ENCODE measurements at regions not wholly inside any gene's neighbourhood (a gene's known extent, or its start where the extent isn't known, plus 50 kb on each side); places are given as distances from the start of the nearest gene placed in this dataset.
"Not testable (repeated sequence)": the region's sequence is repeated elsewhere in the genome, so short reads cannot be mapped to it uniquely, and the experiment has no call there.

DNA sequence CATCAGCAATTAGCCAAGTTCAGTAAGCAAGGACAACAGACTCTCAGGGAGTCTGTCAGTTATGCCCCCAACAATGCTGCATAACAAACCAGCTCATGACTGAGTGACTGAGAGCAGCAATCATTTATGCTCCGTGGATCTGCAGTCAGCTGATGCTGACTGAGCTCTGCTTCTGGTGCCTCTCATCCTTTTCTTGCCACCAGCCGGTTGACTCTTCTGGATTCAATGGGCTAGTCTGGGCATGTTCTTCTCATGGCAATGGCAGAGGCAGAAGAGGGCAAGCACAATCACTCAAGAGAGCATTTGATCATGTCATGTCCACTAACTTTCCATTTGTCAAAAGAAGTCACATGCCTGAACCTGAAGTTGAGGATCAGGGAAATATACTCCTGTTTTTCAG, 157.0 kb upstream of the NTRK2 start:
- DNase-seq = no peak

DNA sequence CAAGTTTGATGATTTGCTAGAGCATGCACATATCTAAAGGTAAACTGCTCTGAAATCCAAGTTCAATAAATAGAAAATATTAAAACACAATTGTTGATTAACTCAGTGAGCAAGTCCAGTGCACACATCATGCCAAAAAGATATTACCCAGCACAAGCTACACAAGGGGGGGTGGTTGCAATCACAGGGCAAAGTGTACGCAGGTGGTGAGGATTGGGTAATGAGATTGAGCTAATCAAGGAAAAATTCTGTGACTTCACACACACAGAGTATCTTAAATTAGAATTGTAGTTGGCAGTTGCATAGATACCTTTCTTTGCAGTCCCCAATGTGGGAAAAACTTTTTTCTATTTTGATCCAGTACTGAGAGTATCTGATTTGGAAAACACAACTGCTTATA, 156.1 kb upstream of the NTRK2 start:
- DNase-seq = no peak

DNA sequence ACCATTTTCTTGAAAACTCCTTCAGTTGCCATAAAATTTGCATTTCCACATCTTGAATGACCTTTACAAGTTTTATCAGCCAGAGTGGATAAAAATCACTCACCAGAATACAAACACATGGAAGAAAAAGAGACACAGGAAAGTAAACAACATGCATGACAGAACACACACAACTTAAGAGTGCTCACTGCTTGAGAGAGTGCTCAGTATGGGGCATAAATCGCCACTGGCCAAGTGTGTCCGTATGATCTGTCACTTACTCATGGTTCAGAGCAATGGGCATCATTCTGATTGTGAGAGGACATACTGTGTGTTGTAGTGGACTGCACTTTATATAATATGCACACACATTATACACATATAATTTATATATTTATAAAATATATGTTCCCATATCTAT, 155.6 kb upstream of the NTRK2 start:
- DNase-seq = no peak

DNA sequence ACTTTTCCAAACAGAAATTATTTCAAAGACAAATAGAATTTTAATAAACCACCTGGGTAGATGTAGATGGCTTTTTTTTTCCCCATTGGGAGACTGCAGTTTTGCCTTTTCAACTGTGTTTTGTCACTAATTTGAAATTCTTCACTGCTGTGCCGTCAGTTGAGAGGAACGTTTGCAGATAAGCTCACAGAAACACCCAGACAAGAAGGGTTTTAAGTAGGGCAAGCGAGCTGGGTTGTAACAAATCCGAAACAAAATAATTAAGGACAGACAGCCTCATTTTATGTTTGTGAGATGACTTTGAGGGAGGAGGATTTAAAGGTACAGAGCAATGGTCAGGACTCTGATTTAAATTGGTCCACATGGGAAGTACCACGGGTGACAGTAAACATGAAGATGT, 155.1 kb upstream of the NTRK2 start:
- no peak for DNase-seq

DNA sequence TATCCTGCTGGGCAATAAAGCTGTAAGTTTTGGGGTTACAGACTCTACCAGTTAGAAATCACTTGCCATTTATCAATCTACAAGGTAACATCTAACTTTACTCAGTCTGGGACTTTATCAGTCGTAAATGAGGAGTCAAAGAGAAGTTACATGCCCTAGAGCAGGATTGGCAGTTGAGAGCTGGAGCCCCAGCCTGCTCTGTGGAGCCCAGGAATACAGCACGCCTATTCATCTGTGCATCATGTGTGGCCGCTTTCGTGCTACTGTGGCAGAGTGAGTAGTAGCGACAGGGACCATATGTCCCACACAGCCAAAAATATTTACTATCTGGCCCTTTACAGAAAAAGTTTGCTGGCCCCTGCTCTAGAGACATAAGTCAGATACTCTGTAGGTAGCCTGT, 152.5 kb upstream of the NTRK2 start:
- DNase-seq = no peak

DNA sequence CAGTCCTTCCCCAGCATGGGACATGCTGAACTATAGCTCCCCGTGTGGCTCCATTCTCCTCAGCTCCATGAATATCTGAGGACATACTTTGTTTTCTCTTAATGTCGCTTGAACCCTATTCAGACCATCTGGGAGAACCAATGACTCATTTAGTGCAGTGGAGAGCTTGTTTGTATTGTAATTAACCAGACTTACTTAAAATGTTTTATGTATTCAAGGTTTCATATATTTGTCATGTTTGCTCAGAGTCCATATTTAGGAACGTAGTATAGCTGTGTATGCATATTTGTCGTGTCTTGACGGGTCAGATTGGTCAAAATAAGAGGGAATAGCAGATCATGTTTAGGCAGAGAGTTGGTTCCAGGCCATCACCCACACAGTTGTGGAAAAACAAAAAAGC, 150.1 kb upstream of the NTRK2 start:
- DNase-seq = no peak

DNA sequence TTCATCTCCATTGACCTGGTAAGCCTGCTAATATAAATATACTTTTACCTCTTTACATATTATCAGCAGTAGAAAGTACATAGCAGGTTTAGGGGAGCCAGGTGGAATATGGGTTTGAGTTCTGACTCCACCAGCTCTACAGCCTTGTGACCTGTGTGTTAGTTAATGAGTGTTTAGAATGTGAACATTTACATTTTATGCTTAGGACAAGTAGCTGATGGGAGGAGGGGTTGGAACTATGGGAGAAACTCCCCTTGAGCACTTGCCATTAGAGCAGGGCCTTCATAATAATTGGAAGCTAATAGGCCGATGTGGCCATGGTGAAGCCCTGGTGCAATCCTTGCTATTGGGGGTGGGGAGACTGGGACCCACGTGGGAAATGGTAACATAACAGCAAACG, 148.3 kb upstream of the NTRK2 start:
- no peak for DNase-seq

DNA sequence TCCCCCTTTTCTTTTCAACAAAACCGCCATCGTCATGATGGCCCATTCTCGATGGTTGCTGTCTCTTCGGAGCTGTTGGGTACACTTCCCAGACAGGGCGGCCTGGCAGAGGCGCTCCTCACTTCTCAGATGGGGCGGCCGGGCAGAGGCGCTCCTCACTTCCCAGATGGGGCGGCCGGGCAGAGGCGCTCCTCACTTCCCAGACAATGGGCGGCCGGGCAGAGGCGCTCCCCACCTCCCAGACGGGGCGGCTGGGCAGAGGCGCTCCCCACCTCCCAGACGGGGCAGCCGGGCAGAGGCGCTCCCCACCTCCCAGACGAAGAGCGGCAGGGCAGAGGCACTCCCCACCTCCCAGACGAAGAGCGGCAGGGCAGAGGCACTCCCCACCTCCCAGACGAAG, 143.3 kb upstream of the NTRK2 start:
- DNase-seq = not testable (repeated sequence)

DNA sequence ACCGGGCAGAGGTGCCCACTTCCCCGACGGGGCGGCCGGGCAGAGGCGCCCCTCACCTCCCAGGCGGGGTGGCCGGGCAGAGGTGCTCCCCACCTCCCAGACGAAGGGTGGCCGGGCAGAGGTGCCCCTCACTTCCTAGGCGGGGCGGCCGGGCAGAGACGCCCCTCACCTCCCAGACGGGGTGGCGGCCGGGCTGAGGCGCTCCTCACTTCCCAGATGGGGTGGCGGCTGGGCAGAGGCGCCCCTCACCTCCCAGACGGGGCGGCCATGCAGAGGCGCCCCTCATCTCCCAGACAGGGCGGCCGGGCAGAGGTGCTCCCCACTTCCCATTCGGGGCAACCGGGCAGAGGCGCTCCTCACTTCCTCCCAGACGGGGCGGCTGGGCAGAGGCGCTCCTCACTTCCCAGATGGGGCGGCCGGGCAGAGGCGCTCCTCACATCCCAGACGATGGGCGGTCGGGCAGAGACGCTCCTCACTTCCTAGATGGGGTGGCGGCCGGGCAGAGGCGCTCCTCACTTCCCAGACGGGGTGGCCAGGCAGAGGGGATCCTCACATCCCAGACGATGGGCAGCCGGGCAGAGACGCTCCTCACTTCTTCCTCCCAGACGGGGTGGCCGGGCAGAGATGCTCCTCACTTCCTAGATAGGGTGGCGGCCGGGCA, 142.3 kb upstream of the NTRK2 start:
- not testable (repeated sequence) for DNase-seq

DNA sequence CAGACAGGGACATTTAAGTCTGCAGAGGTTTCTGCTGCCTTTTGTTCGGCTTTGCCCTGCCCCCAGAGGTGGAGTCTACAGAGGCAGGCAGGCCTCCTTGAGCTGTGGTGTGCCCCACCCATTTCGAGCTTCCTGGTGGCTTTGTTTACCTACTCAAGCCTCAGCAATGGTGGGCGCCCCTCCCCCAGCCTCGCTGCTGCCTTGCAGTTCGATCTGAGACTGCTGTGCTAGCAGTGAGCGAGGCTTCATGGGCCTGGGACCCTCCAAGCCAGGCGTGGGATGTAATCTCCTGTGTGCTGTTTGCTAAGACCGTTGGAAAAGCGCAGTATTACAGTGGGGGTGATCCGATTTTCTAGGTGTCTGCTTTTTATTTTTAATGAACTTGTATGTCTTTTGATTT, 133.6 kb upstream of the NTRK2 start:
- DNase-seq = not testable (repeated sequence)

DNA sequence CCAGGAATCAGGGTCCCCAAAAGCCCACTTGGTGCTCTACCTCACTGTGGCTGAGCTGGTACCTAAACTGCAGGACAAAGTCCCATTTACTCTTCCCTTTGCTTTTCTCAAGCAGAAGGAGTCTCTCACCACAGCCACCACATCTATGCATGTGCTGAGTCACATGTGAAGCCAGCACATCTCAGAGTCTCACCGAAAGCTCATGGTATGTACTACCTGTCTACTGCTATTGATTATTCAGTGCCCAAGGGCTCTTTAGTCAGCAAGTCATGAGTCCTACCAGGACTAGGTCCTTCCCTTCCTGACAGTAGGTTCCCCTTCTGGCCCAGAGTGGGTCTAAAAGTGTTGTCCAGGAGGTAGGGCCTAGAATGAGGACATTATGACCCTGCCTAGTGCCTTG, 130.7 kb upstream of the NTRK2 start:
- DNase-seq = no peak

DNA sequence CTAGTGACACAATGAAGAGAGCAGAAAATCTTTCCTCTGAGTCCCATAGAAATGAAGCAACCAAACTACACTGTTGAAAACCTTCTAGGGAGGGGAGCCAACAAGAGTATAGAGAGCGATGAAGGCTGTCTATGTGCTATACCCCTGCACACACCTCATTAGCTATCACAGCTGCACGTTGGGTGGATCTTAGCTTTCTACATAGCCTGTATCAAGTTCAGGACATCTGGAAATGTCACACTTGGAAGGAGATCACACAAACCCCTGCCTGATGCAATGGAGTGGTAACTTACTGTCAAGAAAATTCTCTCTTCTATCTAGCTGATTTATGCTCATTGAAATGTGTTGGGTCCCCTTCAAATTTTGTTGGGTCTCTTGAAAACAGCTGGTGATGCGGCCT, 127.0 kb upstream of the NTRK2 start:
- DNase-seq = no peak

DNA sequence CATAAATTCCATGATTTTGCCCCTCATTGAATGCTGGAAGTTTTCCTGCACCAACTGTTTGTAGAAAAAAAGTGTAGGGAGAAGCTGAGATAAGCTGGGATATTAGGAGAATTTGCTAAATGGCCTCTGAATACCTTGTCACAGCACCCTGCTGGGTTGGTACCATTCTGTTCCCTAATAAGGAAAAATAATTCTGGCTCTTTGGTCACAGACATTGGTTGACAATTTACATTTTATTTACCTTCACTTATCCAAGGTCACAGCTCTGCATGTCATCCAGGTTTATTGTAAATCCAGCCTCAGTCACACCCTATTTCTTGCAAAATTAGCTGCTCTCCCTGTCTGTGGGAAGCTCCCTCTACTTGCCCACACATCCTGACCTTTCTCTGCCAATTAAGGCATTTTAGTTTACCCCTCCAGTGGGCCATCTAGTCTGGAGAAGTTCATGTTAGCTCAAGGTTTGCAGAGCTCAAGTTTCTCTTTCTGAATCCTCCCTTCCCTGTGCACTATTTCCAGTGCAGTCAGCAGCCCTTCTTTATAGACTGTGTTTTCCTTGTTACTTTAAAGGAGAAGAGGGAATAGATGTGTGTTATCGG, 115.4 kb upstream of the NTRK2 start:
- DNase-seq = no peak

DNA sequence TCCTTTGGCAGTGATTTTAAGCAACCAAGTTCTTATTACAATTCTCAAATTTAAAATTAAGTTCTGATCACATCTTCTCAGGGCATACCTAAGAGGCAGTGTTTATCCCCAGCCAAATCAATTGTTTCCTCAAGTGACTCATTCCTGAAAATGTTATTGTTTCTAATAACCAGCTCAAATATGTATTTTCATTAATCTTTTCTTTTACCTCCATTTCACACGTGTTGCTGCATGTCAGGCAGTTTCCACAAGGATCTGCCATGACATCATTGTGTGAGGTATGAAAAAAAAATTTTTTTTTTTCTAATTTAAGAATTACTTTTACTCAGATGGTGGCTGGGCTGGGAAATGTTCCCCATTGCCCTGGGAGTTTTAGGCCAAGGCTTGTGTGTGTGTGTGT, 113.0 kb upstream of the NTRK2 start:
- no peak for DNase-seq

DNA sequence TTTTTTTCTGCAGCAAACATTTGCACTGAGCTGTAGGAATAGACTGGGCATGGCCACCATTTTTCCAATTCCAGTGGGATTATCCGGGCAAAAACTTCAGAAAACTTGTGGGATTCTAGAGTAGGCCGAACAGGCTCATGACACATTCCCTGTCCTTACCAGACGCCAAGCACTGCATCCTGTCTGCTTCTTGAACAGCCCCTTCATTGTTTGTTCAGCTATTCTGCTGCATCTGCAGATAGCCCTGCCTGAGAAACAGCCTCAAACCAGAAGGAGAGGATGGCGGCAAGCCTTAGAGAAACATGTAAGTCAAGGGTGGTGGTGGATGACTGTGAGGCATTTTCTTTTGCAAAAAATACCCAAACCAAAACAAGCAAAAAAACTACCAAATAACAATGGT, 111.8 kb upstream of the NTRK2 start:
- DNase-seq = no peak

DNA sequence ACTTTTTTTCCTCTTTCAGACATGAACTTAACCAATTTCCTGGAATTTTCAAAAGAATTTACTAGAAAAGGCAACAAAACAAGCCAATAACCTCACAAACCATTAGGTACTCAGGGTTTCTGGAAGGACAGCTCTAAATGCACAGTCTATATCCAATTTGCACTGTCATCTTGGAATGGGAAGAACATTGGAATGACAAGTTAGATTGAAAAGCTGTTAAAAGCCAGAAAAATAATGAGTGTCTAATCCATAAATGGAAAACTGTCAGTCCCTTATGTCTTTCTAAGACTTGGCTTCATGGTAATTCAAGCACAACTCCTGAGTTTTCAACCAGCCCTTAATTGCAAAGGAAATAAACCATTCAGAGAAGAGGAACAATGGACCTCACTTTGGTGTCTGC, 105.8 kb upstream of the NTRK2 start:
- no peak for DNase-seq

DNA sequence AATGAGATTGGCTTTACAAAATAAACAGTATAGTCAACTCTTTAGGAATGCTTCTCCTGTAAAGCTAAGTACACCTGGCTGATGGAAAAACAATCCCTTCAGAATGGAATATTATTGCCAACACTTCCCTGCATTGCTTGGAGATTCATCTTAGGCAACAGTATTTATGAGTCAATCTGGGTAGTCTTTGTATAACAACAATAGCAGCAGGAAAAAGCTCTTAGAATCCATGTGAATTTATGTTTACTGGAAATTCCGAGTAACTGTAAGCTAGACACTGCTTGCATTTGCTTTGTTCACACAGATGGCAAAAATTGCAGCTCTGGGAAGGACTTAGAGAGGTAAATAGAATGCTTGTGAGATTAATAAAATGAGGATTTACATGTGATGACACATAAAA, 101.7 kb upstream of the NTRK2 start:
- DNase-seq = no peak

DNA sequence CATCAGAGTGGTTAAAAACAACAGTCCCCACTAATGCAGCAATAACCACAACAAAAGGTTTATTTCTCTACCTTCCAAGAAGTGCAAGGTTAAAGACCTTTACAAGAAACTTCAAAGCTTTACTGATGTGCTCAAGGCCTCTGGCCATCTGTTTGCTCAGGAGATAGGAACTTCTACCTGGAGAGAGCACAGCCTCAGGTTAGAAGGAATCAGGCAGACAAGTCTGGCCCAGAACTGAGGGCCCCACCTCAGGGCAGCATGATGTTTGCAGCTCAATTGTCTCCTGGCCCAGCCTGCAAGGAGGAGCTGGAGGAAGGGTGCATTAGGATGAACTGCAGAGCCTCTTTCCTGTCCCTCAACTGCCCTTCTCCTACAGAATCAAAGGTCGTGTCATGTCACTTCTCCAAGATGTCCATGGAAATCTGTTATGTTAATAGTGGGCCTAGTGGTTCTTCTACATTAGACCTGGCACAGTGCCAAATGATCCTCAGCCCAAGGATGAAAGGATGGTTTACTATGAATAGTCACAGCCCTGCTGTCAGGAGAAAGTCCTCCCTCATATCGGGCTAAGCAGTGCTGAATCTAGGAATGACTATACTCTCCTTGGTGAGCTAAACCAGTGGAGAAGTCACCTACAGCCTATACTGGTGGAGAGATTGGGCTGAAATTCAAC, 98.9 kb upstream of the NTRK2 start:
- DNase-seq = no peak

DNA sequence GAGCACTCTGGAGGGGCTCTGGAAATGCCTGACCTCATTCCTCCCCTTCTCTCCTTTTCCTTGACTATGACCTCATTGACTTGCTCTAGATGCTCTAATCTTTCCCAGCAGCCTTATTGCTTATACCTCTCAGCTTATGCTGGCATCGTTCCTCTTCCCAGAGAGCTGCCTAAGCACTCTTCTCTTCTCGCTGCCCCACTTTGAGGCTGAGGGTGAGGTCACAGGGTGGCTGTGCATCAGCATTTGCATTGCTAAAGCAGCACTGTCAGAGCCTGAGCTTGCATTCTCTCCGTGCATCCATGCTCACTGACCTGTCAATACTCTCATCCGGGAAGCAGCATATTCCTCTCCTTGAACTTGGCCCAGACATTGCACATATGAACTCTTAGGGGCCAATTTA, 96.4 kb upstream of the NTRK2 start:
- DNase-seq = no peak

DNA sequence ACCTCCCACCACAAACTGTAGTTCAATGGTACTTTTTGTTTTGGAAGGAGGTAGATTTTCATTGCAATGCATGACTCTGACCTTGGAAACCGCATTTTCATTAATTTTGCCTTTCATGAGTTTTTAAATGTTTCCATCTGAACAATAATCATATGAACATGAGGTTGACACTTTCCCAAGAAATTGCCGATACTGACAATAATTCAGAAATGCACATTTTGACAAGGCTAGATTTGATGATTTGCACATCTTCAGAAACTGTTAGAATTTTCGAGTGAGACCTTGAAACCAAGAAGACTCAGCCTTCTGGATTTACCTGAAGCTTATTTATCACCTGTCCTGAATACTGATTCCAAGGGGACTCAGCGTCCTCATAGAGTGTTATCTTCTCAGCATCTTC, 93.8 kb upstream of the NTRK2 start:
- no peak for DNase-seq

DNA sequence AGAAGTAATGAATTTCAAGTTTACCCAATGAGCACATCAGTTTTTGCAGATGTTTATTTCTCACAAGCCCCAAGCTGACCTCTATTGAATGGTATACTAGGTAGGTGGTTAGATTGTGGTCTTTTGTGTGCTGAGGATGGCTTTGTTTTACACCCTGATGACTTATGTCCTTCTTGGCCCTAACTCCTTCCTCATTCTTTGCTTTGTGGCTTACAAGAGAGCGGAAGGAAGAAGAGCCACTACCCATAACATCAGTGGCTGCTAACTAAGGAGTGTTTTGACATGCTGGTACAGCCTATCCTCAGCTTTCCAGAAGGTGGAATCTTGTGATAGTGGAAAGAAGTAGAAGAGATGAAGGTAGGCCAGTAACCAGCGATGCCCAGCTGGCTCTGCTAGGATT, 85.7 kb upstream of the NTRK2 start:
- DNase-seq = no peak

DNA sequence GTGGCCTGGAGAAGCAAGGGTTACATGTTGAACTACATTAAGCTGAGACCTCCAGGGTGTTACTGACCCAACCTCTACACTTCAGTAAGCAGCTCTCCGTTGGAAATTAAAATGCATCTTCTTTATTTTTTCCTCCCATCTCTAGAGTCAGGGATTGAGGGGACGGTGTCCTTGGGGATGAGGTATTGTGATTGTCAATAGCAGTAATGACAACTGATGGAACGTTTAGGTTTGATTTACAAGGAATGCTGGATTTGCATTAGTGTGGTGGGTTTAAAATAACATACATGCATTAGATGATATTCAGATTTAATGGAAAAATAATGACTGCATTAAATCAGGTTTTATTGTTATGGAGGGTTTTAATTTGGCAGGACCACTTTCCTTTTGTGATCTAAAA, 82.9 kb upstream of the NTRK2 start:
- no peak for DNase-seq

DNA sequence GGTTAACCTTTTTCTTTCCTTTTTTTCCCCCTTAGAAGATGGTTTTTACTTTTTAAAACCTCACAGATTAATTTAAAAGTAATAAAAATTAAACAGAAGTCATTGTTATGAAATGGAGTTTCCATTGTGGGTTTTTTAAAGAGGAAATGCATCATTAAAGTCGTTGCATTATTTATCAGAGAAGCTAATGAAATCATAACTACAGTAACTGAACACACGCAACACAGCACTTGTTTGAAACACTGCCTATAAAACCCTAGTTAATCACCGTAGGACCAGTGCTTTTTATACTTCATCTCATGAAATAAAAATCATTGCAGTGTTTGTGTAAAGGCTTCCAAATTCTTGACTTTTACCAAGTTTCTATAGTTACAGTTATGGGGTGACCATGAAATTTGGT, 82.4 kb upstream of the NTRK2 start:
- no peak for DNase-seq

DNA sequence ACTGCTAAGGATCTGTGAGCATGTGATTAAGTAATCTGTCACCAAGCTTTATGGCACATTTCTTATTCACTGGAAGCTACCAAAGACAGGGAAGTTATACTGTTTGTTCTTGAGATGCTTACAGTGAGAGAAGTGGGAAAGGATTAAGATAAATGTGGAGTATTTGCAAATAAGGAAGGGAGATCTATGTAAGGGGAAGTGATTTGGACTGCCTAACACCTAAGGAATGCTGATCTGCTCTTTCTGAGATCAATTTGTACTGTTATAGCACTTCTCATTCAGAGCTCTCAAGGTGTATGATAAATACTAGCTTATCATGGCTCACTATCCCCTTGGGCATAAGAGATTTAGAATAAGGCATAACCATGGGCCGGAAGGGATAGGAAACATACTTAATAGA, 80.0 kb upstream of the NTRK2 start:
- DNase-seq = no peak

DNA sequence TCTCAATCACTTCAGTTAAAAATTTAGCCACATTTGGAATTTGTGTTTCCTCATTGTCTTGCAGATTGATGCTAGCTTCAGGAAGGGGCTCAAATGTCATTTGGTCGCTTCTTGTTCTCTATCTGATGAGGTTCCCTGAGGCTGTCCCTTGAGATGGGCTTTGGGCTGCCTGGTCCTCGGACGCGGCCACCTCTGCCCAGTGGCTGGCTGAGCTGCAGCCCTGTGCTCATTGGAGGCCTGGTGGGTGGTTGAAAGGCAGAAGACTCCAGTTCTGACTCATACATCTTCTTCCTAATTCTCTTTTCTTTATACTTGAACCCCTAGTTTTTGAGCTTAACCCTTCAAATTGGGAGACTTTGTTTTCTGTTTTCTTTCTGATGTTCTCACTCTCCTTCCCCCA, 78.8 kb upstream of the NTRK2 start:
- DNase-seq = no peak

Measured in AML-193 (cell line).